ENCODE measurements at regions not wholly inside any gene's neighbourhood (a gene's known extent, or its start where the extent isn't known, plus 50 kb on each side); places are given as distances from the start of the nearest gene placed in this dataset.
A peak's percentile ranks its signal among the peaks of the same experiment; 100 is the strongest.

GRCh38 chr6:150651808-150652470 is 52.3 kb downstream of the PLEKHG1 start:
- no peak for DNase-seq (ENCODE audit: low spot score)
- intact Hi-C loops (cut with DNase I) = no loop called here

DNA sequence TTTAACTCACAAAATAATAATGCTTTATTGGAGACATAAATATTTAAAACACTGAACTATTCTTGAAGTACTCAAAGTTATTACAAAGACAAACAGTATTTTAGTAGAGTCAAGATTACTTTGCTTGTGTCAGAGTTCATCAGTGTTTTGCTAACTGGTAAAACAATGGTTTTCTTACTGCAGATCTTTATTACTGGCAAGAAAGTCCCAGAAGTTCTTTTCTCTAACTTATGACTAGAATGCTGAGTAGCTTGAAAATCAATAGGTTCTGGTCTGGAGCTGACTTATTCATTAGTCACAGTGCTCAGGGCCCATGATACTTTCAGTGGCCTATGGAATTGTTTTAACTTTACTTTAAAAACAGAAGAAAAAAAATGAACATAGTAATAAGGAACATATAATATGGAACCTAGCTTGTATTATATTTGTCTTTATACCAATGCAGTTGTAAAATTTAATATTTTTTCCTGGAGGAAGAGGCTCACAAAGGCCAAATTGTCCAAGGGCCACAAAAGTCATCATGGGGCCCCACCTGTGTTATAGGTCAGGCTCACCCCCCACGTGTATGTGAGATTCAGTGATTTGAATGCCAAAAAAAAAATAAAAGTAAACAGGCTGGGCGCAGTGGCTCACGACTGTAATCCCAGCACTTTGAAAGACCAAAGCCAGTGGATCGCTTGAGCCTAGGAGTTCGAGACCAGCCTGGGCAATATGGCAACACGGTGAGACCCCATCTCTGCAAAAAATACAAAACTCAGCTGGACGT is 53.3 kb downstream of the PLEKHG1 start:
- DNase-seq (ENCODE audit: low spot score) = no peak
- intact Hi-C loops (cut with DNase I) = no loop called here

GRCh38 chr6:150654608-150655007 is 54.9 kb downstream of the PLEKHG1 start:
- intact Hi-C loops (cut with DNase I) = no loop called here
- DNase-seq (ENCODE audit: low spot score) = no peak

DNA sequence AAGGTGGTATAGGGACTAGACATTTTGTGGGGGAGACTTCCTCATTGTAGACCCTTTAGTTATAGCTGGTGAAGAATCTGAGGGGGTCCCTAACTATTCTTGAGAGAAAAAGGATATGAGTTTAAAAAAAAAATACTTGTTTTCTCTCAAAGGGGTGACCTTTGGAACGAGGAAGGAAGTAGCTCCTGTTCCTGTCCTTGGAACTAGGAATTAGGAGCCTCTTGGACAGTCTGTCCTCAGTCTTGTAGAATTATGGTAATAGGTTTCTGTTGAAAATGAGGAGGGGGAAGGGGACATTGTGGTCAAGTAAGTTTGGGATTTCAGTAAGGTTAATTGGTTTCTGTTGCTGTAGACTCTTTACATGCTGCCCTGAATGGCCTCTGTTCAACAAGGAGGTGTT is 56.5 kb downstream of the PLEKHG1 start:
- no peak for DNase-seq (ENCODE audit: low spot score)
- intact Hi-C loops (cut with DNase I) = no loop called here

DNA sequence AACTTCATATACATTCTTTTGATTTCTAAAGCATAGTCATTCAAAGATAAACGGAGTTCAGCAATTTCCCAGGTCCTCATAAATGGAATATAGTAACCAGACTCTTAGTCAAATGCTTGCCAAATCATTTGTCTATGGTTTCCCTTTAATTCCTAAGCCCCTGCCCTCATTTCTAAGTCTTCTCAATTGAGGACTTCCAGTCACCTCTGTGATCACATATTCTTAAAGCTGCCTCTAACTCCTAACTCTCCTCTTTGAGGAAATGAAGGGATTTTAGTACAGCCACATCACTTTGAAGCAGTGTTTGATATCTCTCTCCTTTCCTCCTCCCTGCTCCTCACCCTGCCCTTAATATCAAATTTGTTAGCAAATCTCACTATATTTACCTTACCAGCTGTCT is 58.7 kb downstream of the PLEKHG1 start:
- DNase-seq (ENCODE audit: low spot score) = no peak
- intact Hi-C loops (cut with DNase I) = no loop called here

GRCh38 chr6:150659046-150659763 is 59.5 kb downstream of the PLEKHG1 start:
- intact Hi-C loops (cut with DNase I) = no loop called here
- no peak for DNase-seq (ENCODE audit: low spot score)

DNA sequence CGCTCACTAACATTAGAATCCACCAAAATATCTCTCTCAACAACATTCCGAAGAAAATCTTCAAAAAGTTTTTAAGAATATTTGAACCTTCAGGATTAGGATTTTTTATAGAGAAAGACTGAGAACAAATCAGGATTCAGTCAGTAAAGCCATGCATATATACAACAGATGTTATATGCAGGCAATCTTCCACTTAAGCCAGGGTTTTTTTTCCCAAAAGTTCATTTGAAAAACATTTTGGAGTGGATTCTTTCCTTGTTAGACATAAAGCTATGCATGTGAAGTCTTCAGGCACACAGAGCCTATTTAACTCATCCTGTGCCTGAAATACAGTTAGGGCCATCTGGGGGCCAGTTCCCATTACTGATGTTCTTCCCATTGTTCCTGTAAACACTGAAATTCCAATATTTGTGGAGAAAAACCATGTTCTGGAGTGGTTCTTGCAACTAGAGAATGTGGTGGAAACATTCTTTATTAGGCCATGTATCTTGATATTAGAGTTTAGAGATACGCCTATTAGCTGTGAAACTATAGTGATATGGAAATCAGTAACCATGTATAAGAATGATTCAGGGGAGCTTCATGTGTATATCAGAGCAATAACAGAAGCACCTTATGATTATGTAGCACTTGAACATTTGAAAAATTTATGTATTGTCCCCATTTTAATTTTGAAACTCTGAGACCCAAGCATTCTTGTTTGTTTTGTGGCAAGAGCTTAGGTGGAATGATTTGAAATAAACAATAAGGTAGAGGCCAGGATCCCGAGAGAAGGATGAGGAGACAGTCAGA is 61.7 kb downstream of the PLEKHG1 start:
- no peak for DNase-seq (ENCODE audit: low spot score)
- intact Hi-C loops (cut with DNase I) = no loop called here

GRCh38 chr6:150662814-150663213 is 63.1 kb downstream of the PLEKHG1 start:
- no peak for DNase-seq (ENCODE audit: low spot score)
- intact Hi-C loops (cut with DNase I) = no loop called here

GRCh38 chr6:150664091-150664490 is 64.4 kb downstream of the PLEKHG1 start:
- intact Hi-C loops (cut with DNase I) = no loop called here
- DNase-seq (ENCODE audit: low spot score) = no peak

DNA sequence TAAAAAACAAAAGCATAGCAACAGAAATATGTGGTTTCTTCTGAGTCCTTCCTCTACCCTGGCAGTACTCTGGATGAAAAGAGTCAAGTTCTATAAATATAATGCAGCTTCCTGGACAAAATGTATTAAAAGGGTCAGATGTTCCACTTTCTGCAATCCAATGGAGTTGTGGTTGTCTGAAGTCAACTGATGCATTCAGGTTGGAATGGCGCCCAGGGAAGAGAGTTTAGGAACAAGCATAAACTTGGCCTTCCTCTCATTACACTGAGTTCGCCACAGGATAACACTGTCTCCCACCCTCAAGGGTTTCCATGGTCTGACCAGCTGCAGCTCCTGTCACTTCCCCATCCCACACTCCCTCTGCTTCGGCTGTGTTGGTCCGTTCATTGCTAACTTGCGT is 66.4 kb downstream of the PLEKHG1 start:
- DNase-seq (ENCODE audit: low spot score) = no peak
- intact Hi-C loops (cut with DNase I) = no loop called here

DNA sequence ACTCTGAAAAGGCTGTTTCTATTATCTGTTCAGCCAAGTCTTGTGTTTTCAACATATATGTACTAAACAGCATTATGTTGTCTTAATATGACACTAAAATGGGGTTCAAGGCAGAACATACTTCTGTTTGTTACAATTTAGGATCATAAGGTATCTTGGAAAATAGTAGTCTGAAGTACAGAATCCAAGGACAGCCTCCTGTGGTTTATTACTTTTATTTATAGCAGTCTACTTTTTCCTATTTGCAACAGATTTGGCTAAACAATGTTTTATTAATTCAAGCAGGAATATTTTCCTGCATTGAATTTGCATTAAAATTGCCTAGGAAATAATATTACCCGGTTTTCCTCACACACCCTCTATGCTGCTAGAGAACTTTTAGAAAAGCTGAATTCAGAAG is 67.7 kb downstream of the PLEKHG1 start:
- no peak for DNase-seq (ENCODE audit: low spot score)
- intact Hi-C loops (cut with DNase I) = no loop called here

GRCh38 chr6:150667977-150668716 is 68.5 kb downstream of the PLEKHG1 start:
- peak; percentile 96 for DNase-seq (ENCODE audit: low spot score)

GRCh38 chr6:150668900-150669302 is 69.2 kb downstream of the PLEKHG1 start:
- intact Hi-C loops (cut with DNase I) = no loop called here
- no peak for DNase-seq (ENCODE audit: low spot score)

More at GRCh38 chr6:150667977-150668716, 68.5 kb downstream of the PLEKHG1 start:
- intact Hi-C loops (cut with DNase I) = no loop called here

DNA sequence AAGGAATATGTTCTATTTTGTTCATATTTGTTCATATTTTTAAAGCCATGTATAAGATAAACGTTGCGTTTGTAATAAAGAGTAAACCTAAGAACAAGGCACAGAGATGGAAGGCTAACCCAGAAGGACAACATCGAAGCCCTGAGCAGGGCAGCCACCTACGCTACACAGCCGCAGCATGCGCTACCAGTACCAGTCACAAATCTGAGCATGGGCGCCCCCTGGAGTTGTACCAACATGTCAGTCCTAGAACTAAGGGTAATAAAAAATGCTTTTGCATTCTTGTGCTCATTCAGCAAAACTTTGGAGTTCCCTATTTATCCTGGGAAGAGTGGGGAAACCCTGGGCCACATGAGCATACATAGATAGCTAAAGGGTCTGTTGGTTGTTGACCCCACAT is 70.6 kb downstream of the PLEKHG1 start:
- no peak for DNase-seq (ENCODE audit: low spot score)
- intact Hi-C loops (cut with DNase I) = no loop called here

DNA sequence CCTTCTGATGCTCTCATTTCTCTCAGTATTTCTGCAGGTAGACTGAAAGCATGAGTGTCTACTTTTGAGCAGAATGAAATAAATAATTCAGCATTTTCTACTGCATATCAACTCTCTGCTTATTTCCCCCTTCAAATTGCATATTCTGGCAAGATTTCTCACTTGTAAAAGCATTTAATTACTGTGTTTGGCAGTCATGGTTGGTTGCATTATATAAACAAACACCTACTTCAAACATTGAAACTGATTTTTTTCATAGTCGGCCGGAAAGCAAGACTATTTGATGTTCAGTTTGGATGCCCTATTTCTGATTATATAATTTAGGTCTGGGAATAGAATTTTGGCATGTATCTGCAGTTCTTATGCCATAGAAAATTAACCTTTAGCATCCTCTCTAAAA is 73.1 kb downstream of the PLEKHG1 start:
- DNase-seq (ENCODE audit: low spot score) = no peak
- intact Hi-C loops (cut with DNase I) = no loop called here

- DNase-seq (ENCODE audit: low spot score) = no peak
- intact Hi-C loops (cut with DNase I) = no loop called here
Measured at GRCh38 chr6:150673720-150674346, 74.1 kb downstream of the PLEKHG1 start.

DNA sequence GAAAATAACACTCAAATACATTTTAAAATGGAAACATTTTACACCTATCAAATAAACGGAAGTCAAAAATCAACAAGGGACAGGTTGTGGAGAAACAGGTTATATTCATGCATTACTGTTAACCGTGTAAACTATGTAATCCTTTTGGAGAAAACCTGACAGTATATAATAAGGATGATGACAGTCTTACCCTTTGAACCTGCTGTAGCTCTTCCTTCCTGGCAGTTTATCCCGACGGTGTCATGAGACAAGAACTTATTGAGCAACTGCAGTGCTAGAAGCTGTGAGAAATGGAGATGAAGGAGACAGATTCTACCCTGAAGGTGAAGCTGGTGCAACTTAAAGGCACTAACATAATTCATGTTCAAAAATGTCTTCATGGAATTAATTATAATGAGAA is 76.7 kb downstream of the PLEKHG1 start:
- DNase-seq (ENCODE audit: low spot score) = no peak
- intact Hi-C loops (cut with DNase I) = no loop called here

GRCh38 chr6:150676772-150677171 is 77.1 kb downstream of the PLEKHG1 start:
- intact Hi-C loops (cut with DNase I) = no loop called here
- no peak for DNase-seq (ENCODE audit: low spot score)

DNA sequence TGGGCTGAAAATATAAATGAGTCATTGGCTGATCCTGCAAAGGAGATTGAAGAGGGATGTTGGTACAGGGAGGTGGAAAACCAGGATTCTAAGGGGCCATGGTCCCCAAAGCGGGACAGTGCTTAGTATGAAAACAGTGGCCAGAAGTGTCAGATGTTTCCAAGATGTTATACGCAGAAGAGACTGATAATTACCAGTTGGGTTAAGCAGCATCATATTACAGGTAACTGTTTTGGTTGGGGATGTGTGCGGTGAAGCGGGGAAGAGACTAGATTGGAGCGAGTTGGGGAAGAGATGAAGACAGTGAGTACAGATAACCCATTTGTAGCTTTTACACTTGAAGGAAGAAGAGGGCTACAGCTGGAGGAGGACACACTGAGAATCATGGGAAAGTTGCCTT is 80.8 kb downstream of the PLEKHG1 start:
- DNase-seq (ENCODE audit: low spot score) = no peak
- intact Hi-C loops (cut with DNase I) = no loop called here
